Retinal pigment epithelial cell (primary cell): ENCODE measurements at regions not wholly inside any gene's neighbourhood (a gene's known extent, or its start where the extent isn't known, plus 50 kb on each side); places are given as distances from the start of the nearest gene placed in this dataset.

ENCODE experiments used
- DNase-seq: peaks from one replicate; pipeline ENCODE4 v3.0.0-alpha.2; 2010; ENCODE audit warnings: low read depth
- H3K4me3 ChIP-seq: 2 replicates; pipeline ENCODE4 v1.5.1; 2011; ENCODE audit warnings: mild to moderate bottlenecking, low read length, control low read depth, moderate library complexity
- CTCF ChIP-seq: conservative IDR thresholded peaks from 2 replicates; pipeline ENCODE4 v1.5.1; 2011; ENCODE audit warnings: low read depth, low read length, control low read depth, inconsistent platforms

GRCh38 chr20:39574061-39574460 is 611.9 kb downstream of the DHX35 start:
- TF ChIP-seq CTCF: no peak
- H3K4me3 ChIP-seq: no peak overlapping the region
- no peak for DNase-seq

- no peak for DNase-seq
- no peak overlapping the region for H3K4me3 ChIP-seq
- TF ChIP-seq CTCF: no peak
Measured at GRCh38 chr20:39571171-39571570, 609.0 kb downstream of the DHX35 start.

- H3K4me3 ChIP-seq: no peak overlapping the region
- DNase-seq: no peak
- no peak for TF ChIP-seq CTCF
Measured at GRCh38 chr20:39568109-39568508, 606.0 kb downstream of the DHX35 start.

GRCh38 chr20:39563349-39563748 is 601.2 kb downstream of the DHX35 start:
- TF ChIP-seq CTCF: no peak
- DNase-seq: no peak
- H3K4me3 ChIP-seq: no peak overlapping the region

GRCh38 chr20:39554341-39554740 is 592.2 kb downstream of the DHX35 start:
- no peak overlapping the region for H3K4me3 ChIP-seq
- TF ChIP-seq CTCF: no peak
- DNase-seq: no peak

- no peak for DNase-seq
- TF ChIP-seq CTCF: no peak
- no peak overlapping the region for H3K4me3 ChIP-seq
Measured at GRCh38 chr20:39553120-39553519, 591.0 kb downstream of the DHX35 start.

- H3K4me3 ChIP-seq: no peak overlapping the region
- no peak for DNase-seq
- no peak for TF ChIP-seq CTCF
Measured at GRCh38 chr20:39549733-39550132, 587.6 kb downstream of the DHX35 start.
